Astrocyte (in vitro differentiated cells and primary cell): ENCODE measurements at regions not wholly inside any gene's neighbourhood (a gene's known extent, or its start where the extent isn't known, plus 50 kb on each side); places are given as distances from the start of the nearest gene placed in this dataset.

Experiments used
- EZH2 ChIP-seq: IDR thresholded peaks from 2 replicates; pipeline ENCODE4 v1.6.1; 2012; ENCODE audit warnings: mild to moderate bottlenecking, low read length, inconsistent platforms; ENCODE audit not compliant: insufficient read depth
- TF ChIP-seq, protein P1 (sequence below): IDR thresholded peaks from 2 replicates; pipeline ENCODE4 v1.5.1; 2011; ENCODE audit warnings: low read depth, mild to moderate bottlenecking, inconsistent platforms, low read length, moderate library complexity; ENCODE audit not compliant: insufficient read depth

DNA sequence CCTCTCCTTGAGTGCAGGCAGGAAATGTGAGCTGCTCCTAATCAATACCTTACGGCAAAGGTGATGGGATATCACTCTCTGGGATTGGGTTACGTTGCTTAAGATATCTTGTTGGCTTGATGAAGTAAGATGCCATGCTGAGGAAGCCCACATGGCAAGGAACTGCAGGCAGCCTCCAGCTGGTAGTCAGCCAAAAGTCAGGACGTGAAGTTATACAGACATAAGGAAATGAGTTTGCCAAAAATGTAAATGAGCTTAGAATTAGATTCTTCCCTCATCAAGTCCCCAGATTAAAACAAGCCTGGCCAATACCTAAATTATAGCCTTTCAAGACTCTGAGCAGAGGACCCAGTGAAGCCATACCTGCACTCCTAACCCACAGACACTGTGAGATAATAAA, 155.0 kb downstream of the QDPR start:
- TF ChIP-seq, protein P1, sequence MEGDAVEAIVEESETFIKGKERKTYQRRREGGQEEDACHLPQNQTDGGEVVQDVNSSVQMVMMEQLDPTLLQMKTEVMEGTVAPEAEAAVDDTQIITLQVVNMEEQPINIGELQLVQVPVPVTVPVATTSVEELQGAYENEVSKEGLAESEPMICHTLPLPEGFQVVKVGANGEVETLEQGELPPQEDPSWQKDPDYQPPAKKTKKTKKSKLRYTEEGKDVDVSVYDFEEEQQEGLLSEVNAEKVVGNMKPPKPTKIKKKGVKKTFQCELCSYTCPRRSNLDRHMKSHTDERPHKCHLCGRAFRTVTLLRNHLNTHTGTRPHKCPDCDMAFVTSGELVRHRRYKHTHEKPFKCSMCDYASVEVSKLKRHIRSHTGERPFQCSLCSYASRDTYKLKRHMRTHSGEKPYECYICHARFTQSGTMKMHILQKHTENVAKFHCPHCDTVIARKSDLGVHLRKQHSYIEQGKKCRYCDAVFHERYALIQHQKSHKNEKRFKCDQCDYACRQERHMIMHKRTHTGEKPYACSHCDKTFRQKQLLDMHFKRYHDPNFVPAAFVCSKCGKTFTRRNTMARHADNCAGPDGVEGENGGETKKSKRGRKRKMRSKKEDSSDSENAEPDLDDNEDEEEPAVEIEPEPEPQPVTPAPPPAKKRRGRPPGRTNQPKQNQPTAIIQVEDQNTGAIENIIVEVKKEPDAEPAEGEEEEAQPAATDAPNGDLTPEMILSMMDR = no peak
- no peak for TF ChIP-seq EZH2
